Left lung (tissue), 4 donors: ENCODE measurements at regions not wholly inside any gene's neighbourhood (a gene's known extent, or its start where the extent isn't known, plus 50 kb on each side); places are given as distances from the start of the nearest gene placed in this dataset.

Experiments
- ATAC-seq: fragments of 200-7000 bp; cut with Tn5 transposase; one replicate; pipeline ENCODE4 v1.9.1; 2020; ENCODE audit warnings: moderate library complexity
- DNase-seq, 4 donors: peaks; one replicate each; pipeline ENCODE4 v3.0.0-alpha.2; 2013 to 2020
- H3K27ac ChIP-seq, 2 donors: fragments of 200-600 bp; sonication (generic) in 1 of 2; one replicate each; pipeline versions ENCODE4 v1.5.0 to v1.8.0; 2020 to 2021
- H3K27me3 ChIP-seq, 2 donors: fragments of 200-600 bp; sonication (generic) in 1 of 2; one replicate each; pipeline versions ENCODE4 v1.5.0 to v1.8.0; 2020 to 2021
- H3K36me3 ChIP-seq, 2 donors: fragments of 200-600 bp; sonication (generic) in 1 of 2; one replicate each; pipeline versions ENCODE4 v1.5.0 to v1.8.0; 2020 to 2021
- H3K4me1 ChIP-seq, 2 donors: fragments of 200-600 bp; one replicate each; pipeline ENCODE4 v1.8.0; 2021
- H3K4me3 ChIP-seq, 2 donors: fragments of 200-600 bp; sonication (generic) in 1 of 2; one replicate each; pipeline versions ENCODE4 v1.5.0 to v1.8.0; 2020 to 2021; ENCODE audit warnings: mild to moderate bottlenecking in 1 of 2
- H3K9me3 ChIP-seq, 2 donors: fragments of 200-600 bp; sonication (generic) in 1 of 2; one replicate each; pipeline versions ENCODE4 v1.5.0 to v1.8.0; 2020 to 2021
- CTCF ChIP-seq, 2 donors: fragments of 200-600 bp; sonication (generic) in 1 of 2; IDR thresholded peaks; one replicate each; pipeline versions ENCODE4 v1.5.0 to v1.8.0; 2021; ENCODE audit warnings: antibody characterized with exemption in 2 of 2
- intact Hi-C, 2 donors: fragments of 100-400 bp; cut with DNase I; formaldehyde crosslinking; loops; one replicate each; pipeline versions ENCODE4 v1.11.2 to v1.14.2; 2022
- donor health status: DM: no; HTN: yes; CAD: no.
- donor health status: DM: no; HTN: no; CAD: no.

GRCh38 chr1:47699492-47700235, 261.8 kb downstream of the FOXD2 start:
- no peak for ATAC-seq

GRCh38 chr1:47701283-47701682, 263.4 kb downstream of the FOXD2 start:
- Histone ChIP-seq H3K36me3 (no peaks in the 10 kb centered on the region), H3K4me1 (no peaks in the 10 kb centered on the region), H3K27me3 (peaks cover 0 to 15% of the 10 kb centered on the region in 2 donors), H3K9me3 (no peaks in the 10 kb centered on the region), H3K4me3 (no peak overlapping the region), H3K27ac (no peak overlapping the region)
- TF ChIP-seq CTCF (IDR thresholded peaks at IDR 0.05), result no peak
- intact Hi-C loops, result no loop called here
- ATAC-seq, result no peak
- DNase-seq, result no peak

More at GRCh38 chr1:47699492-47700235, 261.8 kb downstream of the FOXD2 start:
- H3K36me3 ChIP-seq, result no peaks in the 10 kb centered on the region
- H3K27me3 ChIP-seq, result no peaks in the 10 kb centered on the region
- intact Hi-C loops, result loop anchor here in 1 of 2 donors (10.0 kb wide), 1 partner anchor 165 kb away; no protein-coding TSS in a partner anchor
- H3K4me1 ChIP-seq, result no peaks in the 10 kb centered on the region
- H3K27ac ChIP-seq, result no peak overlapping the region
- H3K4me3 ChIP-seq, result no peak overlapping the region
- no peak for TF ChIP-seq CTCF (IDR thresholded peaks at IDR 0.05)
- H3K9me3 ChIP-seq, result no peaks in the 10 kb centered on the region
- no peak for DNase-seq

GRCh38 chr1:47701741-47702515, 264.1 kb downstream of the FOXD2 start:
- ATAC-seq (no peak), DNase-seq (no peak)
- peaks cover 0 to 21% of the 10 kb centered on the region in 2 donors for H3K27me3 ChIP-seq
- H3K9me3 ChIP-seq, result no peaks in the 10 kb centered on the region
- H3K4me1 ChIP-seq, result no peaks in the 10 kb centered on the region
- intact Hi-C loops, result no loop called here
- no peak for TF ChIP-seq CTCF (IDR thresholded peaks at IDR 0.05)
- no peak overlapping the region for H3K4me3 ChIP-seq
- H3K27ac ChIP-seq, result no peak overlapping the region
- H3K36me3 ChIP-seq, result no peaks in the 10 kb centered on the region

- no peak for ATAC-seq
- Histone ChIP-seq H3K4me3 (no peak overlapping the region), H3K4me1 (no peaks in the 10 kb centered on the region), H3K9me3 (no peaks in the 10 kb centered on the region), H3K27ac (no peak overlapping the region), H3K27me3 (peaks cover 0 to 35% of the 10 kb centered on the region in 2 donors), H3K36me3 (no peaks in the 10 kb centered on the region)
- intact Hi-C loops, result no loop called here
- TF ChIP-seq CTCF (IDR thresholded peaks at IDR 0.05), result no peak
- DNase-seq, result no peak
Observed at GRCh38 chr1:47703156-47703825, 265.4 kb downstream of the FOXD2 start.
